ENCODE measurements at regions not wholly inside any gene's neighbourhood (a gene's known extent, or its start where the extent isn't known, plus 50 kb on each side); places are given as distances from the start of the nearest gene placed in this dataset.

DNA sequence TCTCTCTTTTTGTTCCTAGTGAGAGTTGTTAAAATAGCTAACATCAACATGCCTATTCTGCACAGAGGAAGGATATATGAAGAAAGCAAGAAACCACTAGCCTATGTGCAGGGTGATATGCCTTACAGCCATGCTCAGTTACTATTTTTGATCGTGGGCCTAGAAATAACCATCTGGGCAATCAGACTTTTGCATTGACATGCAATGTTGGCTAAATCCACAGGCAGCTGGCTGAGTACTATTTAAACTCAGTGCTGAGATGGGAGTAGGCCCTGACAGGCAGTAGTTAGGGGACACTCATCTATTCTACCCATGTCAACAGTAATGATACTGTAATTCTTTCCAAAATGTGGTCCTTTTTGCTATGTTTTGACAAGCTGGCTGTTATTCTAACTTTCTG lies 89.6 kb downstream of the HDGFL1 start:
- WGBS, 2 donors: 47 to 58% methylated on average over 1 of the region's 1 CpG
- intact Hi-C loops (cut with DNase I): no loop called here

GRCh38 chr6:22664968-22665367 lies 95.6 kb downstream of the HDGFL1 start:
- no peak for DNase-seq
- TF ChIP-seq CTCF (IDR thresholded peaks at IDR 0.05): no peak
- H3K27ac ChIP-seq: no peak overlapping the region
- no peaks in the 10 kb centered on the region for H3K27me3 ChIP-seq
- no peaks in the 10 kb centered on the region for H3K9me3 ChIP-seq
- intact Hi-C loops (cut with DNase I): no loop called here
- H3K4me1 ChIP-seq: peaks cover 0 to 40% (median 24%) of the 10 kb centered on the region in 9 donors
- no peaks in the 10 kb centered on the region for H3K36me3 ChIP-seq
- WGBS, 2 donors: 92 to 93% methylated on average over 2 of the region's 2 CpGs
- ATAC-seq: no peak
- H3K4me3 ChIP-seq: no peak overlapping the region

More for the DNA sequence above, 89.6 kb downstream of the HDGFL1 start:
- DNase-seq: peak in 1 of 2 donors; percentile 18
- Histone ChIP-seq H3K4me1 (peaks cover 0 to 41% (median 14%) of the 10 kb centered on the region in 9 donors), H3K27me3 (no peaks in the 10 kb centered on the region), H3K27ac (peak overlapping the region in 5 of 10 donors; percentile 27 to 56 (median 40)), H3K4me3 (no peak overlapping the region), H3K9me3 (no peaks in the 10 kb centered on the region), H3K36me3 (no peaks in the 10 kb centered on the region)
- TF ChIP-seq CTCF (IDR thresholded peaks at IDR 0.05): no peak
- peak in 6 of 8 donors; percentile 16 to 84 (median 78) for ATAC-seq

- Histone ChIP-seq H3K4me3 (no peak overlapping the region), H3K36me3 (no peaks in the 10 kb centered on the region), H3K9me3 (no peaks in the 10 kb centered on the region), H3K4me1 (peaks cover 0 to 46% (median 34%) of the 10 kb centered on the region in 9 donors), H3K27ac (no peak overlapping the region), H3K27me3 (no peaks in the 10 kb centered on the region)
- WGBS, 2 donors: 97% methylated on average over 1 of the region's 1 CpG
- no peak for ATAC-seq
- TF ChIP-seq CTCF (IDR thresholded peaks at IDR 0.05): no peak
- intact Hi-C loops (cut with DNase I): no loop called here
- DNase-seq: no peak
These were observed 96.7 kb downstream of the HDGFL1 start for GRCh38 chr6:22666021-22666420.

DNA sequence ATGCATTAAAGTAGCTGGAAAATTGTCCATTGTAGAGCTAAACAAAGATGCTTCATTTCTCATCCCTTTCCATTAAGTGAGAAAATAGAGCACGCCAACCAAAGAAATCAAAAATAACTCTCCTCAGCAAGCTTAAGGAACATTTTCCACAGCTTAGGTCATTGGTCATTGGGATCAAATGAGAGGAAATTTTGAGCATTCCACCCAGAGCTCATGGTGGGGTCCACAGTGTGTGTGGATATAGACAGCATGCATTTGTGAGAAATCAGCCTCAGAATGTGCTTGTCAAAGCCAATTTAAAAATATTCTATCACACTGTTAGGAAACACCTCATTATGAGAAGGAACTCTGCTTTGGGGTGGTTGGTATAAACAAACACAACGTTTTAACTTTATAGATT lies 97.2 kb downstream of the HDGFL1 start:
- TF ChIP-seq CTCF (IDR thresholded peaks at IDR 0.05): no peak
- peaks cover 0 to 51% (median 40%) of the 10 kb centered on the region in 9 donors for H3K4me1 ChIP-seq
- H3K27ac ChIP-seq: peak overlapping the region in 1 of 10 donors; percentile 64
- no peaks in the 10 kb centered on the region for H3K9me3 ChIP-seq
- H3K27me3 ChIP-seq: no peaks in the 10 kb centered on the region
- H3K36me3 ChIP-seq: no peaks in the 10 kb centered on the region
- WGBS, 2 donors: 62 to 73% methylated on average over 2 of the region's 2 CpGs
- DNase-seq (no peak), ATAC-seq (no peak)
- H3K4me3 ChIP-seq: no peak overlapping the region
- intact Hi-C loops (cut with DNase I): no loop called here
